GM12865 (cell line): ENCODE measurements at regions not wholly inside any gene's neighbourhood (a gene's known extent, or its start where the extent isn't known, plus 50 kb on each side); places are given as distances from the start of the nearest gene placed in this dataset.

Experiments
- DNase-seq: peaks from one replicate; pipeline ENCODE4 v3.0.0; 2010; ENCODE audit warnings: low read depth
- H3K4me3 ChIP-seq: 2 replicates; pipeline ENCODE4 v1.5.1; 2011; ENCODE audit warnings: mild to moderate bottlenecking, low read depth, low read length, control low read depth
- TF ChIP-seq, protein P1 (sequence below): IDR thresholded peaks from 2 replicates; pipeline ENCODE4 v1.5.1; 2011; ENCODE audit warnings: low read length, control low read depth, low read depth, inconsistent platforms; ENCODE audit not compliant: insufficient read depth; ENCODE audit errors: missing control alignments

DNA sequence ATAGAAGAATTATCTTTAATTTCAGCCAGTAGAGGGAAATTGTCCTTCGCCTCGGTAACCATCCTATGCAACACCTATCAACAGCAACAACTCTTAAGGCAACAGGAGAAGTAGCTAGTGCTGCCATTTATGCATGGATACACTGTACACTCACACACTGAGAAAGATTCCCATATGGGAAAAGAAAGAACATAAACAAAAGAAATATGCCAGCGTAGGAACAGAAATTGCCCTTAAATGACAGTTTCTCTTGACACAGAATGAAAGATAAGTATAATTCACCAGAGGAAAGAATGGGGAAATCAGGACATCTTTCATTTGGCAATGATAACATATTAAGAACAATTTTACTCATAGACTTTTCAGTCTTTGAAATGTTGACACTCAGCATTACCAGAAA lies 466.9 kb downstream of the BCAT1 start:
- TF ChIP-seq, protein P1, sequence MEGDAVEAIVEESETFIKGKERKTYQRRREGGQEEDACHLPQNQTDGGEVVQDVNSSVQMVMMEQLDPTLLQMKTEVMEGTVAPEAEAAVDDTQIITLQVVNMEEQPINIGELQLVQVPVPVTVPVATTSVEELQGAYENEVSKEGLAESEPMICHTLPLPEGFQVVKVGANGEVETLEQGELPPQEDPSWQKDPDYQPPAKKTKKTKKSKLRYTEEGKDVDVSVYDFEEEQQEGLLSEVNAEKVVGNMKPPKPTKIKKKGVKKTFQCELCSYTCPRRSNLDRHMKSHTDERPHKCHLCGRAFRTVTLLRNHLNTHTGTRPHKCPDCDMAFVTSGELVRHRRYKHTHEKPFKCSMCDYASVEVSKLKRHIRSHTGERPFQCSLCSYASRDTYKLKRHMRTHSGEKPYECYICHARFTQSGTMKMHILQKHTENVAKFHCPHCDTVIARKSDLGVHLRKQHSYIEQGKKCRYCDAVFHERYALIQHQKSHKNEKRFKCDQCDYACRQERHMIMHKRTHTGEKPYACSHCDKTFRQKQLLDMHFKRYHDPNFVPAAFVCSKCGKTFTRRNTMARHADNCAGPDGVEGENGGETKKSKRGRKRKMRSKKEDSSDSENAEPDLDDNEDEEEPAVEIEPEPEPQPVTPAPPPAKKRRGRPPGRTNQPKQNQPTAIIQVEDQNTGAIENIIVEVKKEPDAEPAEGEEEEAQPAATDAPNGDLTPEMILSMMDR = no peak
- no peak for DNase-seq
- no peak overlapping the region for H3K4me3 ChIP-seq

GRCh38 chr12:24480766-24481449 lies 468.0 kb downstream of the BCAT1 start:
- TF ChIP-seq, protein P1 = no peak
- H3K4me3 ChIP-seq = no peak overlapping the region
- DNase-seq = no peak

DNA sequence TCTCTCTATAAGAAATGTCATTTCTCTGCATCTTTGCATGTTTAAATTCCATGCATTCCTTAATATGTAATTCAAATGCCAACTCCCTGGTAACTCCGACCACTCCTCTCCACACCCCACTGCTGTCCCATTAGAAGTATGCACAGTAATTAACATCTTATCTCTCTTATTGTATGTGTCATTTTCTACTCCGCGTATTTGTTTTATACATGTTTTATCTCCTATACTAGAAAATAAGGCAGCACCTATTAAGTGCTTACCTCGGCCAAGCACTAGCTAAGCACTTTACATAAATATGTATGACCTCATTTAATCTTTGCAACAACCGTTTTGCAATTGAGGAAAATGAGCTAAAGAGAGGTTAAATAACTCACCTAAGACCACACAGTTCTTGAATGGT lies 469.8 kb downstream of the BCAT1 start:
- no peak overlapping the region for H3K4me3 ChIP-seq
- DNase-seq = no peak
- TF ChIP-seq, protein P1 = no peak

DNA sequence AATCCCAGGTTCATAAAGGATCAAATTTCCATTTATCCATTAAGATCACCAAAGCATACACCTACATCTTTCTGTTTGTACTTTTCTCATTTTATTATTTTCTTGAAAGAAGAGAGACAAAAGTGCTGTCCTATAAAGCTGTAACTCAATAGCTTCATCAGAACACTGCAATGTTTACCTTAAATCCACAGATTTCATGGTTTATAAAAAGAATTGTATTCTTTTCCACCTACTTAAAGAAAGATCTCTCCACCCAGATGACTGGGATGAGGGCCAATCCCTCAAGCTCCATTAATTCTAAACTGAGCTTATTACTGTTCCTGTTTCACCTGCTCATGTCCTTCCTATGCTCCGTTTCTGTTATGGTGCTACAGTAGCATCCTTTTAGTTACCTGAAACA lies 470.6 kb downstream of the BCAT1 start:
- TF ChIP-seq, protein P1 = no peak
- no peak for DNase-seq
- no peak overlapping the region for H3K4me3 ChIP-seq

- TF ChIP-seq, protein P1 = no peak
- H3K4me3 ChIP-seq = no peak overlapping the region
- DNase-seq = no peak
These were observed 472.6 kb downstream of the BCAT1 start for GRCh38 chr12:24476310-24476709.

DNA sequence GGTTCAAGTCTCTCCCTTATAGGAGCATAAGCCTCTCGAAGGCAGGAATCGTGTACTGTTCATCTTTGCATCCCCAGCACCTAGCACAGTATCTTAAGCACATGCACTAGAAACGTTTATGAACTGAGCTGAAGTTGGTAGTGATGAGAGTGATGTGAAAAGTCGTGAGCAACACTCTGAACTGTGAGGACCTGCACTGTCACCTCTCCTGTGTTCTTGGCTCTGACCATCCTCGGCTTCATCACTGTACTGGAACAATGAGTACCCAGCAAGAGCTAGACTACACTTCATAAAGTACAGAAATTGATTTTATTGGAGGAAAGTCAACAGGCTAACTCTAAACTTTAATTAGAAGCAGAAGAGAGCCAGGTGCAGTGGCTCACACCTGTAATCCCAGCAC lies 473.6 kb downstream of the BCAT1 start:
- no peak for DNase-seq
- no peak overlapping the region for H3K4me3 ChIP-seq
- TF ChIP-seq, protein P1 = no peak

GRCh38 chr12:24473097-24473496 lies 475.8 kb downstream of the BCAT1 start:
- no peak overlapping the region for H3K4me3 ChIP-seq
- TF ChIP-seq, protein P1 = no peak
- DNase-seq = no peak
